Spleen (tissue), 7 donors: ENCODE measurements at regions not wholly inside any gene's neighbourhood (a gene's known extent, or its start where the extent isn't known, plus 50 kb on each side); places are given as distances from the start of the nearest gene placed in this dataset.
A peak's percentile ranks its signal among the peaks of the same experiment; 100 is the strongest.

Source experiments
- CTCF ChIP-seq, 11 experiments: fragments of 200-600 bp in 7 of 11; fragments of 450-650 bp in 4 of 11; sonication (generic) in 4 of 11; IDR thresholded peaks in 8 of 11; conservative IDR thresholded peaks in 3 of 11; 1 replicate in 7 of 11; 2 replicates in 4 of 11; pipeline versions ENCODE4 v1.4.0 to v1.8.0; 2016 to 2021; ENCODE audit warnings: antibody characterized with exemption in 11 of 11, inconsistent platforms in 4 of 11, mild to moderate bottlenecking in 1 of 11
- POLR2A ChIP-seq, 3 donors: fragments of 450-650 bp; IDR thresholded peaks; one replicate each; pipeline ENCODE4 v1.5.1; 2017; ENCODE audit warnings: antibody characterized with exemption in 3 of 3, mild to moderate bottlenecking in 1 of 3
- POLR2AphosphoS5 ChIP-seq, 3 donors: sonication (generic); formaldehyde crosslinking; IDR thresholded peaks; one replicate each; pipeline ENCODE4 v1.5.1; 2017; ENCODE audit warnings: antibody characterized with exemption in 3 of 3
- donor health status: DM: no; HTN: no; CAD: no; lungs with moderate emphysema.
- donor health status: DM: no; HTN: no; CAD: no.
- donor health status: DM: no; HTN: no; CAD: no.

- TF ChIP-seq CTCF (IDR thresholded peaks at IDR 0.05 in 8 of 11, conservative IDR thresholded peaks at IDR 0.05 in 3 of 11) (peak in 2 of 11 experiments; percentile 18 to 24), POLR2A (IDR thresholded peaks at IDR 0.05) (no peak), POLR2AphosphoS5 (IDR thresholded peaks at IDR 0.05) (no peak)
These were observed 174.2 kb downstream of the IRF8 start for GRCh38 chr16:86073103-86073625.
